Sigmoid colon (tissue), 4 donors: ENCODE measurements at regions not wholly inside any gene's neighbourhood (a gene's known extent, or its start where the extent isn't known, plus 50 kb on each side); places are given as distances from the start of the nearest gene placed in this dataset.
"Not testable (repeated sequence)": the region's sequence is repeated elsewhere in the genome, so short reads cannot be mapped to it uniquely, and the experiment has no call there.

ENCODE experiments used
- EP300 ChIP-seq, 4 donors: sonication (generic); formaldehyde crosslinking; IDR thresholded peaks; one replicate each; pipeline ENCODE4 v1.6.1; 2017; ENCODE audit warnings: antibody characterized with exemption in 4 of 4
- POLR2A ChIP-seq, 2 donors: fragments of 450-650 bp; IDR thresholded peaks; one replicate each; pipeline ENCODE4 v1.6.1; 2016; ENCODE audit warnings: antibody characterized with exemption in 2 of 2, mild to moderate bottlenecking in 2 of 2, moderate library complexity in 2 of 2
- TF ChIP-seq, protein P1 (sequence below), 4 experiments: fragments of 450-650 bp in 3 of 4; fragments of 200-600 bp in 1 of 4; IDR thresholded peaks; one replicate each; pipeline ENCODE4 v1.5.1; 2016 to 2019; ENCODE audit warnings: antibody characterized with exemption in 4 of 4, mild to moderate bottlenecking in 3 of 4, moderate library complexity in 2 of 4

DNA sequence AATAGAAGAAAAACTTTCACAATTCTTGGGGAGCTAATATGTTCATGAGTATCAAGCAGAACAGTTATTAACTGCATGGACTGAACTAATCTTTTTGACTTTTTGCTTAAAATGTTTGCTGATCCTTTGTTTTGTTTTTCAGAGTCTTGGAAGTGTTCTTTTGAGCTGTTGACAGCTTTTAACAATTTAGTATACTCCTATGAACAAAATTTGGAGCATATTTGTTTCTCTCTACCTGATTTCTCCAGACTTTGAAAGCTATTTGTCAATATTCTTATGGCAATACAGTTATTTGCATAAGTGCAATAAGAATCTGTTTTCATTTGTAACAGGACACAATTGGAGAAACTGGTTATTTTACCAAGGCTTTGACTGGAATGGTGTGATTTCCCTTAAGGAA is 192.0 kb upstream of the ETV3 start:
- TF ChIP-seq, protein P1, sequence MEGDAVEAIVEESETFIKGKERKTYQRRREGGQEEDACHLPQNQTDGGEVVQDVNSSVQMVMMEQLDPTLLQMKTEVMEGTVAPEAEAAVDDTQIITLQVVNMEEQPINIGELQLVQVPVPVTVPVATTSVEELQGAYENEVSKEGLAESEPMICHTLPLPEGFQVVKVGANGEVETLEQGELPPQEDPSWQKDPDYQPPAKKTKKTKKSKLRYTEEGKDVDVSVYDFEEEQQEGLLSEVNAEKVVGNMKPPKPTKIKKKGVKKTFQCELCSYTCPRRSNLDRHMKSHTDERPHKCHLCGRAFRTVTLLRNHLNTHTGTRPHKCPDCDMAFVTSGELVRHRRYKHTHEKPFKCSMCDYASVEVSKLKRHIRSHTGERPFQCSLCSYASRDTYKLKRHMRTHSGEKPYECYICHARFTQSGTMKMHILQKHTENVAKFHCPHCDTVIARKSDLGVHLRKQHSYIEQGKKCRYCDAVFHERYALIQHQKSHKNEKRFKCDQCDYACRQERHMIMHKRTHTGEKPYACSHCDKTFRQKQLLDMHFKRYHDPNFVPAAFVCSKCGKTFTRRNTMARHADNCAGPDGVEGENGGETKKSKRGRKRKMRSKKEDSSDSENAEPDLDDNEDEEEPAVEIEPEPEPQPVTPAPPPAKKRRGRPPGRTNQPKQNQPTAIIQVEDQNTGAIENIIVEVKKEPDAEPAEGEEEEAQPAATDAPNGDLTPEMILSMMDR (IDR thresholded peaks at IDR 0.05) = not testable (repeated sequence)
- not testable (repeated sequence) for TF ChIP-seq POLR2A, EP300 (IDR thresholded peaks at IDR 0.05)
